ENCODE measurements at regions not wholly inside any gene's neighbourhood (a gene's known extent, or its start where the extent isn't known, plus 50 kb on each side); places are given as distances from the start of the nearest gene placed in this dataset.
"Not testable (repeated sequence)": the region's sequence is repeated elsewhere in the genome, so short reads cannot be mapped to it uniquely, and the experiment has no call there.

- not testable (repeated sequence) for DNase-seq (ENCODE audit: low read depth)
Measured at GRCh38 chr10:44268435-44268948, 116.4 kb downstream of the CXCL12 start.

- no peak for DNase-seq (ENCODE audit: low read depth)
Measured at GRCh38 chr10:44267007-44267406, 117.9 kb downstream of the CXCL12 start.

- no peak for DNase-seq (ENCODE audit: low read depth)
Measured at GRCh38 chr10:44264244-44264643, 120.7 kb downstream of the CXCL12 start.

GRCh38 chr10:44263771-44264170 lies 121.1 kb downstream of the CXCL12 start:
- DNase-seq (ENCODE audit: low read depth) = no peak

DNA sequence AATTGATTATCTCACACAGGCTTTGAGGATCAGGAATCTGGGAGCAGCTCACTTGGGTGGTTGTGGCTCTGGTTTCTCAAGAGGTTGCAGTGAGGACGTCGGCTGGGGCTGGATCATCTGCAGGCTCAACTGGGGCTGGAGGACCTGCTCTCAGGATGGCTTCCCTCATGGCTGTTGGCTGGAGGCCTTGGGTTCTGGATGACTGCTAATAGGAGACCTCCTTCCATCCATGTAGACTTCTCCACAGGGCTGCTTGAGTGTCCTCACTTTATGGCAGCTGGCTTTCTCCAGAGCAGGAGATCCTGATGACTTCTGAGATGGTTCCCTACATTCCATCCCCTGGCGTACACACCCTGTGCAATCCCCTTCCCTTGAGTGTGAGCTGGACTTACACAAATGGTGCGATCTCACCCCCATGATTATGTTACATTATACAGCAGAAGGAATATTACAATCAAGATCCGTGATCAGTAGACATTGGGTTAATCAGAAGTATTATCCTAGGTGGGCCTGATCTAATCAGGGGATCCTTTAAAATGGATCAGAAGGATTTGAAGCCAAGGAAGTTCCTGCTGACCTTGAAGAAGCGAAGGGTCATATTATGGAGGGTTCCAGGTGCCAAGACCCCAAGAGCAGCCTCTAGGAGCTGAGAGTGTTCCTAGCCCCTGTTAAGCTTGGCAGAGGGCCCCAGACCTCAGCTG lies 122.2 kb downstream of the CXCL12 start:
- no peak for DNase-seq (ENCODE audit: low read depth)

- no peak for DNase-seq (ENCODE audit: low read depth)
Measured at GRCh38 chr10:44261710-44262455, 123.0 kb downstream of the CXCL12 start.

DNA sequence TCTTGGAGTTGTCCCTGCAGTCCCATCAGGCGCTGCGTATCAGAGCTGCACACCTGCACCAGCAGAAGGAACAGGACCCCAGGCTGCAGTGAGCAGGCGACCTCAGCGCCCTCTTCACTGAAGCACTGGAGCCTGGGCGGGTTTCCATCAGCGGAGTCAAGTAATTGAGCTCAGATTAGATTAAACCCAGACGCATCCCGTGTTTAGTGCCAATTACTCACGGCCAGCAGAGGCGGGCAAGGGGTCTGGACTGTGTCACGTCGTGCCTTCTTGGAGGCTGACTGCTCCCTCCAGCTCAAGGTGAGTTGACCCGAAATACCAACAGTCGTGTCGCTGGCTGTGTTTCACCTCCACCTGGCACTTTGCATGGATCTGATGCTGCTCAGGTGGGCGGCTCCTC lies 123.6 kb downstream of the CXCL12 start:
- no peak for DNase-seq (ENCODE audit: low read depth)

- no peak for DNase-seq (ENCODE audit: low read depth)
Measured at GRCh38 chr10:44260286-44260928, 124.5 kb downstream of the CXCL12 start.

GRCh38 chr10:44259090-44259874 lies 125.6 kb downstream of the CXCL12 start:
- DNase-seq (ENCODE audit: low read depth) = no peak

DNA sequence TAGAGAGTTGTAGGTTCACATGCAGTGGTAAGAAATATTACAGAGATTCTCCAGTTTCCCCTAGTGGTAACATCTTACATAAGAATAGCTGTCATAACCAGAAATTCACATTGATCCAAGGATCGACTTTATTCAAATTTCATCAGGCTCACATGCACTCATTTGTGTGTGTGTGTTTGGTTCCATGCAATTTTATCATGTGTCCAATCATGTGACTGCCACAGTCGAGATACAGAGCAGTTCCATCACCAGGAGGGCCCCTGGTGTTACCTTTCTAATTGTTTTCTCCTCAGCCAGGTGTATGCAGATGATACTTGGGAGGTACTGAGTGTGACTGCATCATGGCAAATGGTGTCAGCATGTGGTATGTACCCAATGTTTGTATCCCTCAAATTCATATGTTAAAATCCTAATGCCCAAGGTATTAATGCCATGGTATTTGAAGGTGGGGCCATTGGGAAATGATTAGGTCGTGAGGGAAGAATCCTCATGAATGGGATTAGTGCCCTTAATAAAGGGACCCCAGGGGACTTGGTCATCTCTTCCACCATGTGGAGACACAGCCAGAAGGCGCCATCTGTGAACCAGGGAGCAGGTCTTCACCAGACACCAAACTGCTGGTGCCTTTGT lies 126.3 kb downstream of the CXCL12 start:
- DNase-seq (ENCODE audit: low read depth) = no peak

GRCh38 chr10:44258019-44258418 lies 126.9 kb downstream of the CXCL12 start:
- no peak for DNase-seq (ENCODE audit: low read depth)

DNA sequence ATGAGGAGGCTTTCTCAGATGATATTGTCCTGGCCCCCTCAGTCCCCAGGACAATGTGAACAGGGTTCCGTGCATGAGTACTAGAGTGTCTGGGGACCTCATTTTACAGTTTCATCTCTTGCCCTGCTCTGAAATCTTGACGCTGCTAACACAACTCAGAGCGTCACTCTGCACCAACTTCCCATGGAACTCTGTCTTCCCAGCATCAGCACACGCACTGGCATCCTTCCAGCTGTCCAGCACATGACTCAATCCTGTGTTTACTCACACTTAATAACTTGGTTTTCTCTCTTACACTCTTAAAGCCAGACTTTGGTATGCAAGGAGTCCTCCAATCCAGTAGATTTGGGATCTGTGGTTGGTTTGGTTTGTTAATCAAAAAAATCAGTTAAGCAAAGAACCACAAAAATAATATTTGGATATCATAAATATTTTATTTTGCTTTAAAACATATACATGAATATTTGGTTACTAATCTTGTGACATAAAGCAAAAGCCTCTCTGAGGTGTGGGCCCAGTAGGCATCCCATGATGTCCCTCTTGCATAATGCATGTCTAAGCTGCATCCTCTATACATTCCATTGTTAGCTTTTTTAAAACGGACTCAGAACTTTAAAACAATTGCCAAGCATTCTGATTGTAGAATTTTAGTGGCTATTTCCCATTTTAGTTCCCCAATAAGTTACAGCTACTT lies 131.0 kb downstream of the CXCL12 start:
- DNase-seq (ENCODE audit: low read depth) = peak; percentile 15

DNA sequence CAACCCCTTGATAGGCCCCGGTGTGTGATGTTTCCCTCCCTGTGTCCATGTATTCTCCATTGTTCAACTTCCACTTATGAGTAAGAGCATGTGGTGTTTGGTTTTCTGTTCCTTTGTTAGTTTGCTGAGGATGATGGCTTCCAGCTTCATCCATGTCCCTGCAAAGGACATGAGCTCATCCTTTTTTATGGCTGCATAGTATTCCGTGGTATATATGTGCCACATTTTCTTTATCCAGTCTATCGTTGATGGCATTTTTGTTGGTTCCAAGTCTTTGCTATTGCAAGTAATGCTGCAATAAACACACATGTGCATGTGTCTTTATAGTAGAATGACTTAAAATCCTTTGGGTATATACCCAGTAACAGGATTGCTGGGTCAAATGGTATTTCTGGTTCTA lies 132.3 kb downstream of the CXCL12 start:
- not testable (repeated sequence) for DNase-seq (ENCODE audit: low read depth)

DNA sequence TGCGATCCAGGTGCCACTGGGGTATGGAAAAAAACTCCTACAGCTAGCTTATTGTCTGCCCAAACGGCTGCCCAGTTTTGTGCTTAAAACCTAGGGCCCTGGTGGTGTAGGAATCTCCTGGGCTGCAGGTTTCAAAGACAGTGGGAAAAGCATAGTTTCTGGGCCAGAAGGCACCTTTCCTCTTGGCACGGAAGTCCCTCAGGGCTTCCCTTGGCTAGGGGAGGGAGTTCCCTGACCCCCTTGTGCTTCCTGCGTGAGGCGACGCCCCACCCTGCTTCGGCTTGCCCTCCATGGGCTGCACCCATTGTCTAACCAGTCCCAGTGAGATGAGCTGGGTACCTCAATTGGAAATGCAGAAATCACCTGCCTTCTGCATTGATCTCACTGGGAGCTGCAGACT lies 135.0 kb downstream of the CXCL12 start:
- DNase-seq (ENCODE audit: low read depth) = not testable (repeated sequence)

GRCh38 chr10:44249490-44249889 lies 135.4 kb downstream of the CXCL12 start:
- no peak for DNase-seq (ENCODE audit: low read depth)

- DNase-seq (ENCODE audit: low read depth) = not testable (repeated sequence)
Measured at GRCh38 chr10:44246700-44247099, 138.2 kb downstream of the CXCL12 start.

DNA sequence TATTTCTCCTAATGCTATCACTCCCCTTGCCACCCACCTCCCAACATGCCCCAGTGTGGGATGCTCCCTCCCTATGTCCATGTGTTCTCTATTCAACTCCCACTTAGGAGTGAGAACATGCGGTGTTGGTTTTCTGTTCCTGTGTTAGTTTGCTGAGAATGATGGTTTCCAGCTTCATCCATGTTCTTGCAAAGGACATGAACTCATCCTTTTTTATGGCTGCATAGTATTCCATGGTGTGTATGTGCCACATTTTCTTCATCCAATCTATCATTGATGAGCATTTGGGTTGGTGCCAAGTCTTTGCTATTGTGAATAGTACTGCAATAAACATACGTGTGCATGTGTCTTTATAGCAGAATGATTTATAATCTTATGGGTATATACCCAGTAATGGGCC lies 138.6 kb downstream of the CXCL12 start:
- not testable (repeated sequence) for DNase-seq (ENCODE audit: low read depth)

DNA sequence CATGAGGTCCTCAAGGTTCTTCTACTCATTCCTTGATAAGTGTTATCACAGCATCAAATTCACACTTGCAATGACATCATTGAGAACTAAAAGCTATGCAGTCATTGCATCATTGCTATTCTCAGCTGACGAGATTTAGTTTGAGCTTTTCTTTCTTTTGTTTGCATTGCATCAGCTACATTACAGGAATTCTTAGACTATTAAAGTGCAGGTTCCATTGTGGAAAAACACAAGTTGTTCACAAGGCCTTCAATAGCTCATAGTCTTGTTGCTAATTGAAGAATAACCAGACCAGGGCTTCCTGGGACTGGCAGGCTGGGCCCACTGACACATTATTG lies 139.3 kb downstream of the CXCL12 start:
- no peak for DNase-seq (ENCODE audit: low read depth)

DNA sequence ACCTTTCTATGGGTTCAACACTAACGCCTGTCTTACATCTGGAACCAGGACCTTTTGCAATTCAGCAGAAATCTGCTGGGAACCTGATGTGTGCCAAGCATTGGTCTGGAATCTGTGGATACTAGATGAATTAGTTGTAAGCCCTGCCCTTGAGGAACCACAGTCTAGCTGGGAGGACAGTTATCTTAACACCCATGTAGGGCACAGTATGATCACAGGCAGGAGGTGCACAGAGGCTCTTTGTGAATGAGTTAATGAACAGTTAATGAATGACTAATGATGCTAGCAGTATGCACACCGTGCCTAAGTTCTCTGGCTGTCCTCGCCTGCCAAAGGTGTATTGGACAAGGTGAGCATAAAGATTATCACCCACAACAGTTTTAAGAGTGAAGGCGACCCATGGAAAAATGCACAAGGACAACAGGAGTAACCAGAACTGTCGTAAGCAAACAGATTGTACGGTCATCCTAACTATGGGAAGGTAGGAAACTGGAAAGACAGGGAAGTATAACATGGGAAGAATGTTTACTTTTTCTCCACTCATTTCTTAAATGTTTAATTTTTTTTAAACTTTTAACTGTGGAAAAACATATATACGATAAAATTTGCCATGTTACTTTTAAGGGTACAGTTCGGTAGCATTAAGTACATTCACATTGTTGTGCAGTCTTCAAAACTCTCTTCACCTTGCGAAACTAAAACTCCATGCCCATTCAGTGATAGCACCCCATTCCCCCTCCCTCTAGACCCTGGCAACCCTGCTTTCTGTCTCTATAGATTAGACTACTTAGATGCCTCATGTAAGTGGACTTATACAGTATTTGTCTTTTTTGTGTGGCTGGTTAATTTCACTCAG lies 139.9 kb downstream of the CXCL12 start:
- DNase-seq (ENCODE audit: low read depth) = no peak

DNA sequence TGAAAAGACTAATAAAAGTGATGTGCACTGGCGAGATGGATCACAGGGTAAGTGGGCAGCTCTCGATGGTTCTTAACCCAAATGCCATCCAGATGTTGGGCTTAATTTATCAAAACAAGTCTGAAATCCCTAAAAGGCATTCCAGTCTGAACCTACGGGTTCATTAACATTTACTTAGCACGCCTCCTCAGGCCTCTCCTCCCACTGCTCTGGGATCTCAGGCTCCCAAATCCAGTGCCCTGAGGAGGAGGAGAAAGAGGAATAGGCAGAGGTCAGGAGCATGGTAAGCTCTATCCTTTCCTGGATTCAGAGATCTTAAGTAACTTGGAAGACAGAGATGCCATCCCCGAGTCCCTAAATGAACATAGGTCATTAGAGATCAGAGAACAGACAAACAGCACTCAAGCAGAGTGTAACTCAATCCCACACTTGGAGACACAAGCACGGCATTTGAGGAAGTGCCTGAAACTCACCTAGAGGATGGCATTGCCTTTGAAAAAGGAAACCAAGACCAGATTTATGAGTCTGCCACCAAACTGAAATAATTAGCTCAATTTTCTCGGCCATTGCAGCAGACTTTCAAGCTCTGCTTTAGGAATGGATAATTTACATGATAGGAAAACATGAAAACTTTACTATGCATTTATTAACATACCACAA lies 140.9 kb downstream of the CXCL12 start:
- DNase-seq (ENCODE audit: low read depth) = no peak
